Right atrium auricular region (tissue), 2 donors: ENCODE measurements at regions not wholly inside any gene's neighbourhood (a gene's known extent, or its start where the extent isn't known, plus 50 kb on each side); places are given as distances from the start of the nearest gene placed in this dataset.
"Not testable (repeated sequence)": the region's sequence is repeated elsewhere in the genome, so short reads cannot be mapped to it uniquely, and the experiment has no call there.

Source experiments
- DNase-seq: peaks from one replicate; pipeline ENCODE4 v3.0.0-alpha.2; 2019; ENCODE audit warnings: low spot score
- H3K27ac ChIP-seq, 2 donors: fragments of 200-600 bp; sonication (generic); 1 replicate in 1 of 2; 2 replicates in 1 of 2; pipeline ENCODE4 v1.5.1; 2016 to 2019
- H3K27me3 ChIP-seq, 2 donors: fragments of 200-600 bp; sonication (generic); one replicate each; pipeline versions ENCODE4 v1.5.1 to v1.6.0; 2017 to 2019
- H3K36me3 ChIP-seq: fragments of 200-600 bp; sonication (generic); one replicate; pipeline ENCODE4 v1.5.1; 2016
- H3K4me1 ChIP-seq, 2 donors: fragments of 200-600 bp; sonication (generic); one replicate each; pipeline versions ENCODE4 v1.5.1 to v1.6.0; 2017 to 2019
- H3K4me3 ChIP-seq, 2 donors: fragments of 200-600 bp; sonication (generic); 1 replicate in 1 of 2; 2 replicates in 1 of 2; pipeline ENCODE4 v1.5.1; 2017 to 2019; ENCODE audit warnings: mild to moderate bottlenecking in 1 of 2, moderate library complexity in 1 of 2
- H3K9me3 ChIP-seq, 2 donors: fragments of 200-600 bp; sonication (generic); one replicate each; pipeline ENCODE4 v1.5.1; 2019
- TF ChIP-seq, protein P1 (sequence below), 2 donors: fragments of 200-600 bp; sonication (generic); IDR thresholded peaks; one replicate each; pipeline ENCODE4 v1.5.1; 2019; ENCODE audit warnings: antibody characterized with exemption in 2 of 2

DNA sequence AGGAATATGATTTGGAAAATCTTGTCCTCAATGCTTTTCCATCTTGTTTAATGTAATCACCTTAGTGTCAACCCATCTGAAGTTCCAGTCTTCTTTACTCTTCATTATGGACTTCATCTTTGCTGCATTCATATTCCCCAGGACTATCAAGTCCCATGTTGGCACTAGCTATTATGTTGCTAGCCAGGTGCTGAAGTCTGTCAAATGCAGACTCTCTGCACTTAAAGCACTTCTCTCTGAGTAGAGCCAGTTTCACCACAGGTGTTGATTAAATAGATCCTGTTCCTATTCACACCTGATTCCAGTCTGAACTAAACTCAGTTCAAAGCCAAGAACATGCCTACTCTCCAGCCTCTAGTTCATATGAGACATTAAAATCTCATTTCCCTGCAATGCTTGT, 75.0 kb upstream of the PKN2 start:
- H3K4me3 ChIP-seq: no peak overlapping the region
- H3K27me3 ChIP-seq: no peaks in the 10 kb centered on the region
- TF ChIP-seq, protein P1, sequence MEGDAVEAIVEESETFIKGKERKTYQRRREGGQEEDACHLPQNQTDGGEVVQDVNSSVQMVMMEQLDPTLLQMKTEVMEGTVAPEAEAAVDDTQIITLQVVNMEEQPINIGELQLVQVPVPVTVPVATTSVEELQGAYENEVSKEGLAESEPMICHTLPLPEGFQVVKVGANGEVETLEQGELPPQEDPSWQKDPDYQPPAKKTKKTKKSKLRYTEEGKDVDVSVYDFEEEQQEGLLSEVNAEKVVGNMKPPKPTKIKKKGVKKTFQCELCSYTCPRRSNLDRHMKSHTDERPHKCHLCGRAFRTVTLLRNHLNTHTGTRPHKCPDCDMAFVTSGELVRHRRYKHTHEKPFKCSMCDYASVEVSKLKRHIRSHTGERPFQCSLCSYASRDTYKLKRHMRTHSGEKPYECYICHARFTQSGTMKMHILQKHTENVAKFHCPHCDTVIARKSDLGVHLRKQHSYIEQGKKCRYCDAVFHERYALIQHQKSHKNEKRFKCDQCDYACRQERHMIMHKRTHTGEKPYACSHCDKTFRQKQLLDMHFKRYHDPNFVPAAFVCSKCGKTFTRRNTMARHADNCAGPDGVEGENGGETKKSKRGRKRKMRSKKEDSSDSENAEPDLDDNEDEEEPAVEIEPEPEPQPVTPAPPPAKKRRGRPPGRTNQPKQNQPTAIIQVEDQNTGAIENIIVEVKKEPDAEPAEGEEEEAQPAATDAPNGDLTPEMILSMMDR (IDR thresholded peaks at IDR 0.05): no peak
- no peak overlapping the region for H3K27ac ChIP-seq
- DNase-seq: no peak
- no peaks in the 10 kb centered on the region for H3K36me3 ChIP-seq
- no peaks in the 10 kb centered on the region for H3K4me1 ChIP-seq
- no peaks in the 10 kb centered on the region for H3K9me3 ChIP-seq

DNA sequence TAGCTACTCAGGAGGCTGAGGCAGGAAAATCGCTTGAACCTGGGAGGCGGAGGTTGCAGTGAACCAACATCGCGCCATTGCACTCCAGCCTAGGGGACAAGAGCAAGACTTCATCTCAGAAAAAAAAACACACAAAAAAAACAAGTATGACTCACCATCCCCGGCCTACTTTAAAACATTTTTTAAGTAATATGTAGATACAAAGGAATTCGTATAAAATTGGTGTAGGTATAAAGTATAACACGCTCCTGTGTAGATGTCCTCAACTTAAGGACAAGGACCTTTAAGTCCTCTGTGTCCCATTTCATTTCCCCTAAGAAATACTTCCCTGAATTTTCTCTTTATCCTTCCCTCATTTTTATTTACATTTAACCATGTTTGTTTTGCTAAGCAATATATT, 73.4 kb upstream of the PKN2 start:
- no peak for DNase-seq
- Histone ChIP-seq H3K4me3 (no peak overlapping the region), H3K4me1 (no peaks in the 10 kb centered on the region), H3K36me3 (no peaks in the 10 kb centered on the region), H3K27ac (no peak overlapping the region), H3K9me3 (no peaks in the 10 kb centered on the region), H3K27me3 (no peaks in the 10 kb centered on the region)
- TF ChIP-seq, protein P1 (IDR thresholded peaks at IDR 0.05): no peak

DNA sequence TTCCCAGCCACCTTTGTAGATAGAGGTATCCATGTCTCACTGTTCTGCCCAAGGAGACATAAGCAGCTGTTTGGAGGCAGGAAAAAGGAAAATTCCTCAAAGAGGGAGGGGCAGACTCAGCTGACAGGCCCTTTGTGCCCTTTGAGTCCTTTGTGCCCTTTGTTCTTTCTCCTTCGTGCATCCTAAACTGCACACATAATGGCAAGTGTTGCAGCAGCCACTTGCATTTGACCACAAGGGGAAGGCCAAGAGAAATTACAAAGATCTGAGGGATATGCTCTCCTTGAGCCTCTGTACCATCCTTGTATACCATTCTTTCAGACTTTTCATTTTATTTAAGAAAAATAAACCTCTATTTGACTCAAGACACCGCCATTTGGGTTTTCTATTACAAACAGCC, 71.8 kb upstream of the PKN2 start:
- DNase-seq: no peak
- TF ChIP-seq, protein P1 (IDR thresholded peaks at IDR 0.05): no peak
- no peak overlapping the region for H3K27ac ChIP-seq
- H3K4me3 ChIP-seq: no peak overlapping the region
- H3K27me3 ChIP-seq: no peaks in the 10 kb centered on the region
- H3K4me1 ChIP-seq: no peaks in the 10 kb centered on the region
- H3K36me3 ChIP-seq: no peaks in the 10 kb centered on the region
- H3K9me3 ChIP-seq: no peaks in the 10 kb centered on the region

DNA sequence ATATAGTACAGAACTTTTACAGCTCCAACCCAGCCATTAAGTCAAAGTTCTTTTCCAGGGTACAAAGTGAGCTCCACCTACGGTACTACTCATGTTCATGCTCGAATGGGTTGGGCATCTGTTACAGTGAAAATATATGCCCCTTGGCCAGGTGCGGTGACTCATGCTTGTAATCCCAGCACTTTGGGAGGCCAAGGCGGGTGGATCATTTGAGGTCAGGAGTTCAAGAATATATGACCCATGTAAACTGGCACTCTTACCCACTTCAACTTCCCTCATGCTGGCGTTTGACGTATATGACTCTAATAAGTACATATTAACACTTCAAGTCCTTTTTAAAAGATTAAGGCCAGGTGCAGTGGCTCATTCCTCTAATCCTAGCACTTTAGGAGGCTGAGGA, 71.3 kb upstream of the PKN2 start:
- H3K27ac ChIP-seq: no peak overlapping the region
- no peaks in the 10 kb centered on the region for H3K27me3 ChIP-seq
- TF ChIP-seq, protein P1 (IDR thresholded peaks at IDR 0.05): no peak
- H3K4me1 ChIP-seq: no peaks in the 10 kb centered on the region
- H3K36me3 ChIP-seq: no peaks in the 10 kb centered on the region
- H3K9me3 ChIP-seq: no peaks in the 10 kb centered on the region
- DNase-seq: no peak
- no peak overlapping the region for H3K4me3 ChIP-seq

DNA sequence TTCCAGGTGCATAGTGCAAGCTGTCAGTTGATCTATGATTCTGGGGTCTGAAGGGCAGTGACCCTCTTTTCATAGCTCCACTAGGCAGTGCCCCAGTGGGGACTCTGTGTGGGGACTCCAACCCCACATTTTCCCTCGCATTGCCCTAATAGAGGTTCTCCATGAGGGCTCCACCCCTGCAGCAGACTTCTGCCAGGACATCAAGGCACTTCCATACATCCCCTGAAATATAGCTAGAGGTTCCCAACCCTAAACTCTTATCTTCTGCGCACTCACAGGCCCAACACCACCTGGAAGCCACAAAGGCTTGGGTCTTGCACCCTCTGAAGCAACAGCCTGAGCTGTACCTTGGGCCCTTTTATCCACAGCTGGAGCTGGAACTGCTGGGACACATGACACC, 65.7 kb upstream of the PKN2 start:
- Histone ChIP-seq H3K4me3 (no peak overlapping the region), H3K27me3 (no peaks in the 10 kb centered on the region), H3K36me3 (no peaks in the 10 kb centered on the region), H3K4me1 (no peaks in the 10 kb centered on the region), H3K9me3 (peaks cover 0 to 9% of the 10 kb centered on the region in 2 donors), H3K27ac (no peak overlapping the region)
- no peak for DNase-seq
- TF ChIP-seq, protein P1 (IDR thresholded peaks at IDR 0.05): no peak

DNA sequence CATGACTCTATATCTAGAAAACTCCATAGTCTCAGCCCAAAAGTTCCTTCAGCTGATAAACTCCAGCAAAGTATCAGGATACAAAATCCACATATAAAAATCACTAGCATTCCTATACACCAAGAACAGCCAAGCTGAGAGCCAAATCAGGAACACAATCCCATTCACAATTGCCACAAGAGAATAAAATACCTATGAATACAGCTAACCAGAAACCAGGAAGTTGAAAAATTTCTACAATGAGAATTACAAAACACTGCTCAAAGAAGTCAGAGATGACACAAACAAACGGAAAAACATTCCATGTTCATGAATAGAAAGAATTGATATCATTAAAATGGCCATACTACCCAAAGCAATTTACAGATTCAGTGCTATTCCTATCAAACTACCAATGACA, 61.0 kb upstream of the PKN2 start:
- not testable (repeated sequence) for H3K27ac ChIP-seq, H3K4me1 ChIP-seq, DNase-seq, H3K27me3 ChIP-seq, H3K36me3 ChIP-seq, H3K9me3 ChIP-seq, H3K4me3 ChIP-seq
